ENCODE measurements at regions not wholly inside any gene's neighbourhood (a gene's known extent, or its start where the extent isn't known, plus 50 kb on each side); places are given as distances from the start of the nearest gene placed in this dataset.

- no peak overlapping the region for H4K8ac ChIP-seq (ENCODE audit: low read length)
- no peak overlapping the region for H3K14ac ChIP-seq (ENCODE audit: low read length in 2 of 2)
- no peaks in the 10 kb centered on the region for H3K4me1 ChIP-seq (ENCODE audit: control insufficient read depth, insufficient read depth, low read depth, low read length)
- no peak overlapping the region for H2AK5ac ChIP-seq (ENCODE audit: low read length, severe bottlenecking)
- DNase-seq: no peak
- no peak overlapping the region for H3K23ac ChIP-seq (ENCODE audit: low read length in 2 of 2)
- H3K4me3 ChIP-seq (ENCODE audit: insufficient read depth in 1 of 2, low read depth in 1 of 2, low read length in 2 of 2): no peak overlapping the region
- H2BK120ac ChIP-seq (ENCODE audit: low read depth, low read length): no peak overlapping the region
- H3K18ac ChIP-seq (ENCODE audit: low read depth in 1 of 2, low read length in 2 of 2): no peak overlapping the region
- H2AFZ ChIP-seq (ENCODE audit: low read depth, low read length): no peak overlapping the region
- H3K9ac ChIP-seq (ENCODE audit: low read length): no peak overlapping the region
- H2BK15ac ChIP-seq (ENCODE audit: low read depth, poor library complexity, severe bottlenecking): no peak overlapping the region
- H3K27ac ChIP-seq (ENCODE audit: low read length, poor library complexity, severe bottlenecking): no peak overlapping the region
- no peaks in the 10 kb centered on the region for H3K9me3 ChIP-seq (ENCODE audit: control insufficient read depth, low read length)
- no peak overlapping the region for H3K4me2 ChIP-seq (ENCODE audit: low read length, poor library complexity, severe bottlenecking)
- no peak overlapping the region for H4K91ac ChIP-seq (ENCODE audit: low read length)
- no peaks in the 10 kb centered on the region for H3K79me1 ChIP-seq (replicated peaks; ENCODE audit: low read length, poor library complexity, severe bottlenecking)
- H3K4ac ChIP-seq (ENCODE audit: low read depth in 1 of 2, low read length in 2 of 2): no peak overlapping the region
- H3K36me3 ChIP-seq (ENCODE audit: control insufficient read depth in 1 of 2, insufficient read depth in 2 of 2, low read depth in 1 of 2, low read length in 2 of 2): no peaks in the 10 kb centered on the region
- H2BK5ac ChIP-seq (ENCODE audit: low read depth, low read length, poor library complexity, severe bottlenecking): no peak overlapping the region
- H3K27me3 ChIP-seq (ENCODE audit: control insufficient read depth in 1 of 2, insufficient read depth in 1 of 2, low read length in 2 of 2): no peaks in the 10 kb centered on the region
- H2BK12ac ChIP-seq (ENCODE audit: low read length in 2 of 2): no peak overlapping the region
- WGBS: 78% methylated on average over 1 of the region's 1 CpG
Observed at GRCh38 chr14:30345511-30345910, 213.4 kb upstream of the G2E3 start.

GRCh38 chr14:30348445-30348844 lies 210.5 kb upstream of the G2E3 start:
- Histone ChIP-seq H3K18ac (ENCODE audit: low read depth in 1 of 2, low read length in 2 of 2) (no peak overlapping the region), H3K14ac (ENCODE audit: low read length in 2 of 2) (no peak overlapping the region), H3K4me3 (ENCODE audit: insufficient read depth in 1 of 2, low read depth in 1 of 2, low read length in 2 of 2) (no peak overlapping the region), H2AFZ (ENCODE audit: low read depth, low read length) (no peak overlapping the region), H2BK15ac (ENCODE audit: low read depth, poor library complexity, severe bottlenecking) (no peak overlapping the region), H3K9ac (ENCODE audit: low read length) (no peak overlapping the region), H4K91ac (ENCODE audit: low read length) (no peak overlapping the region), H3K79me1 (replicated peaks; ENCODE audit: low read length, poor library complexity, severe bottlenecking) (no peaks in the 10 kb centered on the region), H2BK12ac (ENCODE audit: low read length in 2 of 2) (no peak overlapping the region), H2BK5ac (ENCODE audit: low read depth, low read length, poor library complexity, severe bottlenecking) (no peak overlapping the region), H3K23ac (ENCODE audit: low read length in 2 of 2) (no peak overlapping the region), H3K27ac (ENCODE audit: low read length, poor library complexity, severe bottlenecking) (no peak overlapping the region), H3K27me3 (ENCODE audit: control insufficient read depth in 1 of 2, insufficient read depth in 1 of 2, low read length in 2 of 2) (no peaks in the 10 kb centered on the region), H3K9me3 (ENCODE audit: control insufficient read depth, low read length) (no peaks in the 10 kb centered on the region), H4K8ac (ENCODE audit: low read length) (no peak overlapping the region), H2AK5ac (ENCODE audit: low read length, severe bottlenecking) (no peak overlapping the region), H3K4ac (ENCODE audit: low read depth in 1 of 2, low read length in 2 of 2) (no peak overlapping the region), H3K4me1 (ENCODE audit: control insufficient read depth, insufficient read depth, low read depth, low read length) (no peaks in the 10 kb centered on the region), H2BK120ac (ENCODE audit: low read depth, low read length) (no peak overlapping the region), H3K36me3 (ENCODE audit: control insufficient read depth in 1 of 2, insufficient read depth in 2 of 2, low read depth in 1 of 2, low read length in 2 of 2) (no peaks in the 10 kb centered on the region), H3K4me2 (ENCODE audit: low read length, poor library complexity, severe bottlenecking) (no peak overlapping the region)
- no peak for DNase-seq
- WGBS: 83% methylated on average over 2 of the region's 2 CpGs

GRCh38 chr14:30349520-30349919 lies 209.4 kb upstream of the G2E3 start:
- Histone ChIP-seq H2BK5ac (ENCODE audit: low read depth, low read length, poor library complexity, severe bottlenecking) (no peak overlapping the region), H2AFZ (ENCODE audit: low read depth, low read length) (no peak overlapping the region), H3K9ac (ENCODE audit: low read length) (no peak overlapping the region), H2AK5ac (ENCODE audit: low read length, severe bottlenecking) (no peak overlapping the region), H3K4me2 (ENCODE audit: low read length, poor library complexity, severe bottlenecking) (no peak overlapping the region), H3K23ac (ENCODE audit: low read length in 2 of 2) (no peak overlapping the region), H2BK15ac (ENCODE audit: low read depth, poor library complexity, severe bottlenecking) (no peak overlapping the region), H2BK12ac (ENCODE audit: low read length in 2 of 2) (no peak overlapping the region), H2BK120ac (ENCODE audit: low read depth, low read length) (no peak overlapping the region), H3K4me1 (ENCODE audit: control insufficient read depth, insufficient read depth, low read depth, low read length) (no peaks in the 10 kb centered on the region), H3K9me3 (ENCODE audit: control insufficient read depth, low read length) (no peaks in the 10 kb centered on the region), H3K27ac (ENCODE audit: low read length, poor library complexity, severe bottlenecking) (no peak overlapping the region), H3K79me1 (replicated peaks; ENCODE audit: low read length, poor library complexity, severe bottlenecking) (no peaks in the 10 kb centered on the region), H3K4ac (ENCODE audit: low read depth in 1 of 2, low read length in 2 of 2) (no peak overlapping the region), H3K36me3 (ENCODE audit: control insufficient read depth in 1 of 2, insufficient read depth in 2 of 2, low read depth in 1 of 2, low read length in 2 of 2) (no peaks in the 10 kb centered on the region), H4K91ac (ENCODE audit: low read length) (no peak overlapping the region), H3K27me3 (ENCODE audit: control insufficient read depth in 1 of 2, insufficient read depth in 1 of 2, low read length in 2 of 2) (no peaks in the 10 kb centered on the region), H3K14ac (ENCODE audit: low read length in 2 of 2) (no peak overlapping the region), H4K8ac (ENCODE audit: low read length) (no peak overlapping the region), H3K18ac (ENCODE audit: low read depth in 1 of 2, low read length in 2 of 2) (no peak overlapping the region), H3K4me3 (ENCODE audit: insufficient read depth in 1 of 2, low read depth in 1 of 2, low read length in 2 of 2) (no peak overlapping the region)
- DNase-seq: no peak
- WGBS: 87% methylated on average over 3 of the region's 3 CpGs

GRCh38 chr14:30354439-30354838 lies 204.5 kb upstream of the G2E3 start:
- Histone ChIP-seq H2AK5ac (ENCODE audit: low read length, severe bottlenecking) (no peak overlapping the region), H2BK5ac (ENCODE audit: low read depth, low read length, poor library complexity, severe bottlenecking) (no peak overlapping the region), H3K4me3 (ENCODE audit: insufficient read depth in 1 of 2, low read depth in 1 of 2, low read length in 2 of 2) (no peak overlapping the region), H2BK120ac (ENCODE audit: low read depth, low read length) (no peak overlapping the region), H3K79me1 (replicated peaks; ENCODE audit: low read length, poor library complexity, severe bottlenecking) (no peaks in the 10 kb centered on the region), H3K9ac (ENCODE audit: low read length) (no peak overlapping the region), H3K27me3 (ENCODE audit: control insufficient read depth in 1 of 2, insufficient read depth in 1 of 2, low read length in 2 of 2) (peaks cover 0 to 9% of the 10 kb centered on the region in 2 experiments), H3K27ac (ENCODE audit: low read length, poor library complexity, severe bottlenecking) (no peak overlapping the region), H3K9me3 (ENCODE audit: control insufficient read depth, low read length) (no peaks in the 10 kb centered on the region), H3K4me1 (ENCODE audit: control insufficient read depth, insufficient read depth, low read depth, low read length) (no peaks in the 10 kb centered on the region), H3K36me3 (ENCODE audit: control insufficient read depth in 1 of 2, insufficient read depth in 2 of 2, low read depth in 1 of 2, low read length in 2 of 2) (no peaks in the 10 kb centered on the region), H3K23ac (ENCODE audit: low read length in 2 of 2) (no peak overlapping the region), H2AFZ (ENCODE audit: low read depth, low read length) (no peak overlapping the region), H2BK15ac (ENCODE audit: low read depth, poor library complexity, severe bottlenecking) (no peak overlapping the region), H3K14ac (ENCODE audit: low read length in 2 of 2) (no peak overlapping the region), H4K91ac (ENCODE audit: low read length) (no peak overlapping the region), H3K4ac (ENCODE audit: low read depth in 1 of 2, low read length in 2 of 2) (no peak overlapping the region), H3K4me2 (ENCODE audit: low read length, poor library complexity, severe bottlenecking) (no peak overlapping the region), H3K18ac (ENCODE audit: low read depth in 1 of 2, low read length in 2 of 2) (no peak overlapping the region), H2BK12ac (ENCODE audit: low read length in 2 of 2) (no peak overlapping the region), H4K8ac (ENCODE audit: low read length) (no peak overlapping the region)
- DNase-seq: no peak
- no CpG with 5 or more reads among the region's 1 CpG for WGBS
